HEK293T (cell line): ENCODE measurements at regions not wholly inside any gene's neighbourhood (a gene's known extent, or its start where the extent isn't known, plus 50 kb on each side); places are given as distances from the start of the nearest gene placed in this dataset.

Source experiments
- CTCF ChIA-PET: fragments of 350-600 bp; formaldehyde crosslinking; extraction: SDS; loops from one replicate; lab custom pipeline; 2021; ENCODE audit warnings: antibody characterized with exemption, inconsistent platforms; lab: Yijun Ruan, JAX
- POLR2A ChIA-PET: fragments of 350-600 bp; formaldehyde crosslinking; extraction: SDS; loops from one replicate; lab custom pipeline; 2020; ENCODE audit warnings: antibody characterized with exemption, inconsistent platforms; lab: Yijun Ruan, JAX
- DNase-seq: peaks from one replicate; pipeline ENCODE4 v3.0.0; 2012; ENCODE audit warnings: mixed read lengths; ENCODE audit errors: extremely low spot score
- ARNT ChIP-seq: fragments of 450-650 bp; IDR thresholded peaks from 2 replicates; pipeline ENCODE4 v1.6.1; 2017; ENCODE audit warnings: mild to moderate bottlenecking
- BHLHE40 ChIP-seq: fragments of 450-650 bp; IDR thresholded peaks from 2 replicates; pipeline ENCODE4 v1.6.1; 2016; ENCODE audit warnings: mild to moderate bottlenecking, moderate library complexity, borderline replicate concordance
- CTBP1 ChIP-seq: fragments of 450-650 bp; IDR thresholded peaks from 2 replicates; pipeline ENCODE4 v1.6.1; 2016; ENCODE audit warnings: borderline replicate concordance
- ELF4 ChIP-seq: fragments of 450-650 bp; IDR thresholded peaks from 2 replicates; pipeline ENCODE4 v1.6.1; 2017; ENCODE audit warnings: antibody characterized with exemption
- FOXA1 ChIP-seq: fragments of 450-650 bp; IDR thresholded peaks from 2 replicates; pipeline ENCODE4 v1.6.1; 2016; ENCODE audit warnings: mild to moderate bottlenecking
- FOXK2 ChIP-seq: fragments of 450-650 bp; IDR thresholded peaks from 2 replicates; pipeline ENCODE4 v1.6.1; 2016; ENCODE audit warnings: mild to moderate bottlenecking
- FOXM1 ChIP-seq: fragments of 450-650 bp; IDR thresholded peaks from 2 replicates; pipeline ENCODE4 v1.6.1; 2017; ENCODE audit warnings: mild to moderate bottlenecking, borderline replicate concordance
- HDGF ChIP-seq: fragments of 450-650 bp; IDR thresholded peaks from 2 replicates; pipeline ENCODE4 v1.6.1; 2017; ENCODE audit warnings: antibody characterized with exemption, borderline replicate concordance
- L3MBTL2 ChIP-seq: fragments of 450-650 bp; conservative IDR thresholded peaks from 2 replicates; pipeline ENCODE4 v1.6.1; 2016; ENCODE audit warnings: mild to moderate bottlenecking
- LEF1 ChIP-seq: fragments of 450-650 bp; IDR thresholded peaks from 2 replicates; pipeline ENCODE4 v1.6.1; 2017; ENCODE audit warnings: mild to moderate bottlenecking, borderline replicate concordance
- NFRKB ChIP-seq: fragments of 450-650 bp; IDR thresholded peaks from 2 replicates; pipeline ENCODE4 v1.6.1; 2016; ENCODE audit warnings: mild to moderate bottlenecking, moderate library complexity
- PKNOX1 ChIP-seq: fragments of 450-650 bp; IDR thresholded peaks from 2 replicates; pipeline ENCODE4 v1.6.1; 2016
- SP1 ChIP-seq: fragments of 450-650 bp; IDR thresholded peaks from 2 replicates; pipeline ENCODE4 v1.6.1; 2017
- SUZ12 ChIP-seq: fragments of 450-650 bp; IDR thresholded peaks from 2 replicates; pipeline ENCODE4 v1.6.1; 2016; ENCODE audit warnings: mild to moderate bottlenecking
- TARDBP ChIP-seq: fragments of 450-650 bp; IDR thresholded peaks from 2 replicates; pipeline ENCODE4 v1.6.1; 2016
- ZNF384 ChIP-seq: fragments of 450-650 bp; IDR thresholded peaks from 2 replicates; pipeline ENCODE4 v1.6.1; 2016

GRCh38 chr3:86333636-86334035, 657.3 kb downstream of the VGLL3 start:
- ChIA-PET POLR2A (no interaction called here), CTCF (no interaction called here)
- DNase-seq, result no peak
- TF ChIP-seq FOXM1 (no peak), TARDBP (no peak), HDGF (no peak), ZNF384 (no peak), ELF4 (no peak), BHLHE40 (no peak), ARNT (no peak), L3MBTL2 (no peak), SP1 (no peak), FOXK2 (no peak), SUZ12 (no peak), CTBP1 (no peak), NFRKB (no peak), FOXA1 (no peak), LEF1 (no peak), PKNOX1 (no peak)

GRCh38 chr3:86303935-86304334, 687.0 kb downstream of the VGLL3 start:
- ChIA-PET POLR2A (no interaction called here), CTCF (no interaction called here)
- TF ChIP-seq LEF1, result no peak
- TF ChIP-seq ZNF384, result no peak
- TF ChIP-seq SP1, result no peak
- TF ChIP-seq ELF4, result no peak
- TF ChIP-seq NFRKB, result no peak
- TF ChIP-seq HDGF, result no peak
- TF ChIP-seq SUZ12, result no peak
- TF ChIP-seq FOXM1, result no peak
- DNase-seq, result no peak

GRCh38 chr3:86282106-86282787, 708.7 kb downstream of the VGLL3 start:
- DNase-seq, result no peak
- ChIA-PET CTCF (no interaction called here), POLR2A (no interaction called here)
- TF ChIP-seq ZNF384, result no peak
- TF ChIP-seq ARNT, result no peak
- TF ChIP-seq BHLHE40, result no peak
- TF ChIP-seq TARDBP, result no peak
- no peak for TF ChIP-seq L3MBTL2
- TF ChIP-seq FOXK2, result no peak
- no peak for TF ChIP-seq HDGF
- TF ChIP-seq FOXM1, result no peak
- TF ChIP-seq PKNOX1, result no peak
- no peak for TF ChIP-seq FOXA1
- TF ChIP-seq SP1, result no peak
- TF ChIP-seq CTBP1, result no peak
- no peak for TF ChIP-seq NFRKB

- ChIA-PET POLR2A (no interaction called here), CTCF (no interaction called here)
- TF ChIP-seq SUZ12 (no peak), ELF4 (no peak), LEF1 (no peak), L3MBTL2 (no peak), SP1 (no peak), NFRKB (no peak), FOXM1 (no peak), ZNF384 (no peak), FOXA1 (no peak), HDGF (no peak), CTBP1 (no peak), BHLHE40 (no peak), ARNT (no peak), FOXK2 (no peak), TARDBP (no peak), PKNOX1 (no peak)
- no peak for DNase-seq
These were observed 721.4 kb downstream of the VGLL3 start for GRCh38 chr3:86269364-86270155.

GRCh38 chr3:86257955-86258641, 732.9 kb downstream of the VGLL3 start:
- POLR2A ChIA-PET, result no interaction called here
- TF ChIP-seq ELF4 (no peak), PKNOX1 (no peak)
- DNase-seq, result no peak
- CTCF ChIA-PET, result no interaction called here
